Stimulated activated CD8-positive, alpha-beta memory T cell treated with anti-CD3 and anti-CD28 coated beads, Interleukin-12 subunit alpha, Interleukin-12 subunit beta, amount 100 ng/mL, for 4 hours (primary cell): ENCODE measurements at regions not wholly inside any gene's neighbourhood (a gene's known extent, or its start where the extent isn't known, plus 50 kb on each side); places are given as distances from the start of the nearest gene placed in this dataset.

Experiments used
- DNase-seq: peaks from one replicate; pipeline ENCODE4 v3.0.0-alpha.2; 2020; ENCODE audit warnings: low read depth

GRCh38 chr11:64501500-64502427 is 54.0 kb upstream of the SLC22A11 start:
- no peak for DNase-seq

GRCh38 chr11:64502634-64503033 is 53.1 kb upstream of the SLC22A11 start:
- no peak for DNase-seq

- no peak for DNase-seq
These were observed 52.5 kb upstream of the SLC22A11 start for GRCh38 chr11:64503186-64503753.

GRCh38 chr11:64504999-64505398 is 50.7 kb upstream of the SLC22A11 start:
- DNase-seq = no peak
